GM23338 (cell line): ENCODE measurements at regions not wholly inside any gene's neighbourhood (a gene's known extent, or its start where the extent isn't known, plus 50 kb on each side); places are given as distances from the start of the nearest gene placed in this dataset.

Experiments used
- ATAC-seq: fragments of 200-7000 bp; cut with Tn5 transposase; 3 replicates; pipeline ENCODE4 v1.9.1; 2020
- DNase-seq: peaks from one replicate; pipeline ENCODE4 v3.0.0-alpha.2; 2015; ENCODE audit warnings: low spot score
- H2AFZ ChIP-seq: fragments of 200-600 bp; sonication (generic); 2 replicates; pipeline ENCODE4 v1.8.0; 2016; ENCODE audit warnings: antibody characterized with exemption, mild to moderate bottlenecking, moderate library complexity
- H3F3A ChIP-seq: fragments of 200-600 bp; sonication (generic); replicated peaks from 2 replicates; pipeline ENCODE4 v1.8.0; 2017; ENCODE audit warnings: antibody characterized with exemption, mixed run types, low read depth
- H3K27ac ChIP-seq: fragments of 200-600 bp; sonication (generic); 2 replicates; pipeline ENCODE4 v1.6.1; 2016; ENCODE audit warnings: low read depth
- H3K27me3 ChIP-seq: fragments of 200-600 bp; sonication (generic); 2 replicates; pipeline ENCODE4 v1.8.0; 2016; ENCODE audit warnings: mild to moderate bottlenecking, mixed run types, moderate library complexity; ENCODE audit not compliant: insufficient read depth
- H3K36me3 ChIP-seq: fragments of 200-600 bp; sonication (generic); 2 replicates; pipeline ENCODE4 v1.8.0; 2016; ENCODE audit warnings: mild to moderate bottlenecking; ENCODE audit not compliant: insufficient read depth
- H3K4me1 ChIP-seq: fragments of 200-600 bp; sonication (generic); 2 replicates; pipeline ENCODE4 v1.8.0; 2016; ENCODE audit warnings: mild to moderate bottlenecking, moderate library complexity; ENCODE audit not compliant: insufficient read depth
- H3K4me2 ChIP-seq: fragments of 200-600 bp; sonication (generic); 2 replicates; pipeline ENCODE4 v1.7.1; 2017; ENCODE audit warnings: mixed run types
- H3K4me3 ChIP-seq: fragments of 200-600 bp; sonication (generic); 2 replicates; pipeline ENCODE4 v1.6.1; 2016; ENCODE audit warnings: mixed run types
- H3K79me2 ChIP-seq: fragments of 200-600 bp; sonication (generic); replicated peaks from 2 replicates; pipeline ENCODE4 v1.8.0; 2017; ENCODE audit warnings: mild to moderate bottlenecking; ENCODE audit not compliant: insufficient read depth
- H3K9me2 ChIP-seq: fragments of 200-600 bp; sonication (generic); 2 replicates; pipeline ENCODE4 v1.8.0; 2017; ENCODE audit not compliant: insufficient read depth
- H4K20me1 ChIP-seq: fragments of 200-600 bp; sonication (generic); replicated peaks from 2 replicates; pipeline ENCODE4 v1.8.0; 2017; ENCODE audit warnings: mild to moderate bottlenecking; ENCODE audit not compliant: insufficient read depth
- H3K27ac Mint-ChIP-seq: 2 replicates; pipeline ENCODE4 v1.8.0; 2020; ENCODE audit warnings: inconsistent platforms, mild to moderate bottlenecking, moderate library complexity, mixed read lengths
- H3K27me3 Mint-ChIP-seq: 3 replicates; pipeline ENCODE4 v1.8.0; 2022; ENCODE audit warnings: low read depth, mild to moderate bottlenecking, moderate library complexity, mixed read lengths, inconsistent platforms; ENCODE audit not compliant: insufficient read depth, poor library complexity
- H3K36me3 Mint-ChIP-seq: 3 replicates; pipeline ENCODE4 v1.8.0; 2021; ENCODE audit warnings: low read depth, mild to moderate bottlenecking, inconsistent platforms, moderate library complexity, mixed read lengths
- H3K4me1 Mint-ChIP-seq: 3 replicates; pipeline ENCODE4 v1.8.0; 2020; ENCODE audit warnings: mild to moderate bottlenecking, inconsistent platforms, mixed read lengths
- H3K4me3 Mint-ChIP-seq: 3 replicates; pipeline ENCODE4 v1.8.0; 2021; ENCODE audit warnings: moderate library complexity, mild to moderate bottlenecking, inconsistent platforms, mixed read lengths
- H3K9me3 Mint-ChIP-seq: 3 replicates; pipeline ENCODE4 v1.8.0; 2020; ENCODE audit warnings: moderate library complexity, mild to moderate bottlenecking, inconsistent platforms, mixed read lengths
- CTCF ChIP-seq, 2 experiments: fragments of 200-600 bp in 1 of 2; sonication (generic) in 1 of 2; conservative IDR thresholded peaks; 2 replicates each; pipeline versions ENCODE4 v1.5.1 to v1.6.1; 2016 to 2017; ENCODE audit warnings: antibody characterized with exemption in 2 of 2, low read depth in 2 of 2, mild to moderate bottlenecking in 2 of 2, moderate library complexity in 1 of 2
- EZH2 ChIP-seq: fragments of 200-600 bp; sonication (generic); IDR thresholded peaks from one replicate; pipeline ENCODE4 v1.8.0; 2017; ENCODE audit warnings: antibody characterized with exemption, mild to moderate bottlenecking, low read depth; ENCODE audit not compliant: unreplicated experiment
- EZH2phosphoT487 ChIP-seq: fragments of 200-600 bp; sonication (generic); IDR thresholded peaks from one replicate; pipeline ENCODE4 v1.8.1; 2018; ENCODE audit warnings: antibody characterized with exemption; ENCODE audit not compliant: unreplicated experiment
- NANOG ChIP-seq: IDR thresholded peaks from 2 replicates; pipeline ENCODE4 v1.6.1; 2016; ENCODE audit warnings: antibody characterized with exemption, borderline replicate concordance
- REST ChIP-seq: IDR thresholded peaks from one replicate; pipeline ENCODE4 v1.6.1; 2018; ENCODE audit warnings: antibody characterized with exemption; ENCODE audit not compliant: unreplicated experiment
- TF ChIP-seq, protein P1 (sequence below): fragments of 250-450 bp; sonication (Bioruptor Pico); IDR thresholded peaks from 2 replicates; pipeline ENCODE4 v1.5.0; 2020; ENCODE audit warnings: mild to moderate bottlenecking, moderate library complexity

GRCh38 chr12:13769273-13769672, 212.1 kb downstream of the GRIN2B start (continued):
- TF ChIP-seq EZH2phosphoT487 (no peak), CTCF (conservative IDR thresholded peaks at IDR 0.05; ENCODE audit: low read depth in 2 of 2) (no peak), REST (no peak)

DNA sequence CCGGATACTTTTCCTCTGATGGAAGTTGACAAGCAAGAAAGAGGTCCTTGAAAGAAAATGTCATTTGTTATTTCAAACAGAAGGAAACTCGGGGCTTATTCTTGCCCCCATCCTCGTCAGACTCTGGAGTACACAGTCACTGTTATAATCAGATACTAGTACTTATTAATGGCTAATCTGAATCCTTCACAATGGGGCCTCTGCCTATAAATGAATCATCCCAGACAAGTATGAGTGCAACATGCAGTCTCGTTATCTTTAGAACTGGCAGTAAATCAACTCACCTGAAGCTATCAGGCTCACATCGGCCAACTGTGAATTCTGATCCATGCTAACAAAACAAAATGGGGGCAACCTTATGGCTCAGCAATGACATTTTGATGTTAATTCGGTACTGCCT, 216.7 kb downstream of the GRIN2B start:
- no peak overlapping the region for H3K4me3 ChIP-seq
- H3K27me3 ChIP-seq: no peaks in the 10 kb centered on the region
- no peaks in the 10 kb centered on the region for H3K36me3 ChIP-seq
- no peak overlapping the region for H3K4me2 ChIP-seq
- Mint-ChIP-seq H3K4me1 (no peaks in the 10 kb centered on the region; the same call in 2 of the 3 replicates), H3K27ac (no peak overlapping the region), H3K9me3 (no peaks in the 10 kb centered on the region), H3K4me3 (no peak overlapping the region), H3K36me3 (no peaks in the 10 kb centered on the region), H3K27me3 (no peaks in the 10 kb centered on the region)
- H3K27ac ChIP-seq: no peak overlapping the region
- H3F3A ChIP-seq: no peaks in the 10 kb centered on the region
- H3K79me2 ChIP-seq: no peaks in the 10 kb centered on the region
- H4K20me1 ChIP-seq: no peaks in the 10 kb centered on the region
- no peak overlapping the region for H2AFZ ChIP-seq
- no peaks in the 10 kb centered on the region for H3K4me1 ChIP-seq
- DNase-seq: no peak
- ATAC-seq: no peak
- peaks cover 5% of the 10 kb centered on the region for H3K9me2 ChIP-seq
- TF ChIP-seq EZH2: no peak

DNA sequence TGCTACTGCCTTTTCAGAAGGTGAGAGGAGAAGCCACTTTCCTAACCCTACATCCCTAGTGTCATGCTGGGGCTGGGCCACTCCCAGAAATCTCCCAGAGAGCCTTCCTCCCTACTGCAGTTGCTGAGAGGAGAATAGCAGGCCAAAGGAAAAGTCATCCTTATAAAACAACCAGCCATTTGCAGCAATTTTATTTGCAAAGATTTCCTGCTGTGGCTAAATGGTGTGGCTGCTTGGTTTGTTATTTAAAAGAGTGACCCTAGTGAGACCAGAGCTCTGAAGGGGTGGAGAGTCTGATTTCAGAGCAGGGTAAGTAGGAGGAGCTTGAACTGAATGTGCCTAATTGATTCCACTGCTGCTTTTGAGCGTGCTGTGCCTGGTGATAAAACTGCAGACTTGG, 232.0 kb downstream of the GRIN2B start:
- H3K36me3 ChIP-seq: no peaks in the 10 kb centered on the region
- DNase-seq: peak; percentile 85
- peaks cover 37% of the 10 kb centered on the region for H3K27me3 ChIP-seq
- no peaks in the 10 kb centered on the region for H3K9me3 Mint-ChIP-seq
- H3K27ac Mint-ChIP-seq: peak overlapping the region; percentile 4; the same call in 1 of the 2 replicates
- H2AFZ ChIP-seq: no peak overlapping the region
- peak overlapping the region; percentile 59 for H3K4me3 Mint-ChIP-seq
- no peaks in the 10 kb centered on the region for H3K9me2 ChIP-seq
- no peak overlapping the region for H3K27ac ChIP-seq
- H3K4me2 ChIP-seq: peak overlapping the region; percentile 66
- H3K4me3 ChIP-seq: peak overlapping the region; percentile 18; the same call in 1 of the 2 replicates
- ATAC-seq: peak; percentile 94
- H3K4me1 Mint-ChIP-seq: peaks cover 66% of the 10 kb centered on the region
- peaks cover 58% of the 10 kb centered on the region for H3K4me1 ChIP-seq
- TF ChIP-seq EZH2 (no peak), NANOG (peak; percentile 86), EZH2phosphoT487 (no peak)
- TF ChIP-seq, protein P1, sequence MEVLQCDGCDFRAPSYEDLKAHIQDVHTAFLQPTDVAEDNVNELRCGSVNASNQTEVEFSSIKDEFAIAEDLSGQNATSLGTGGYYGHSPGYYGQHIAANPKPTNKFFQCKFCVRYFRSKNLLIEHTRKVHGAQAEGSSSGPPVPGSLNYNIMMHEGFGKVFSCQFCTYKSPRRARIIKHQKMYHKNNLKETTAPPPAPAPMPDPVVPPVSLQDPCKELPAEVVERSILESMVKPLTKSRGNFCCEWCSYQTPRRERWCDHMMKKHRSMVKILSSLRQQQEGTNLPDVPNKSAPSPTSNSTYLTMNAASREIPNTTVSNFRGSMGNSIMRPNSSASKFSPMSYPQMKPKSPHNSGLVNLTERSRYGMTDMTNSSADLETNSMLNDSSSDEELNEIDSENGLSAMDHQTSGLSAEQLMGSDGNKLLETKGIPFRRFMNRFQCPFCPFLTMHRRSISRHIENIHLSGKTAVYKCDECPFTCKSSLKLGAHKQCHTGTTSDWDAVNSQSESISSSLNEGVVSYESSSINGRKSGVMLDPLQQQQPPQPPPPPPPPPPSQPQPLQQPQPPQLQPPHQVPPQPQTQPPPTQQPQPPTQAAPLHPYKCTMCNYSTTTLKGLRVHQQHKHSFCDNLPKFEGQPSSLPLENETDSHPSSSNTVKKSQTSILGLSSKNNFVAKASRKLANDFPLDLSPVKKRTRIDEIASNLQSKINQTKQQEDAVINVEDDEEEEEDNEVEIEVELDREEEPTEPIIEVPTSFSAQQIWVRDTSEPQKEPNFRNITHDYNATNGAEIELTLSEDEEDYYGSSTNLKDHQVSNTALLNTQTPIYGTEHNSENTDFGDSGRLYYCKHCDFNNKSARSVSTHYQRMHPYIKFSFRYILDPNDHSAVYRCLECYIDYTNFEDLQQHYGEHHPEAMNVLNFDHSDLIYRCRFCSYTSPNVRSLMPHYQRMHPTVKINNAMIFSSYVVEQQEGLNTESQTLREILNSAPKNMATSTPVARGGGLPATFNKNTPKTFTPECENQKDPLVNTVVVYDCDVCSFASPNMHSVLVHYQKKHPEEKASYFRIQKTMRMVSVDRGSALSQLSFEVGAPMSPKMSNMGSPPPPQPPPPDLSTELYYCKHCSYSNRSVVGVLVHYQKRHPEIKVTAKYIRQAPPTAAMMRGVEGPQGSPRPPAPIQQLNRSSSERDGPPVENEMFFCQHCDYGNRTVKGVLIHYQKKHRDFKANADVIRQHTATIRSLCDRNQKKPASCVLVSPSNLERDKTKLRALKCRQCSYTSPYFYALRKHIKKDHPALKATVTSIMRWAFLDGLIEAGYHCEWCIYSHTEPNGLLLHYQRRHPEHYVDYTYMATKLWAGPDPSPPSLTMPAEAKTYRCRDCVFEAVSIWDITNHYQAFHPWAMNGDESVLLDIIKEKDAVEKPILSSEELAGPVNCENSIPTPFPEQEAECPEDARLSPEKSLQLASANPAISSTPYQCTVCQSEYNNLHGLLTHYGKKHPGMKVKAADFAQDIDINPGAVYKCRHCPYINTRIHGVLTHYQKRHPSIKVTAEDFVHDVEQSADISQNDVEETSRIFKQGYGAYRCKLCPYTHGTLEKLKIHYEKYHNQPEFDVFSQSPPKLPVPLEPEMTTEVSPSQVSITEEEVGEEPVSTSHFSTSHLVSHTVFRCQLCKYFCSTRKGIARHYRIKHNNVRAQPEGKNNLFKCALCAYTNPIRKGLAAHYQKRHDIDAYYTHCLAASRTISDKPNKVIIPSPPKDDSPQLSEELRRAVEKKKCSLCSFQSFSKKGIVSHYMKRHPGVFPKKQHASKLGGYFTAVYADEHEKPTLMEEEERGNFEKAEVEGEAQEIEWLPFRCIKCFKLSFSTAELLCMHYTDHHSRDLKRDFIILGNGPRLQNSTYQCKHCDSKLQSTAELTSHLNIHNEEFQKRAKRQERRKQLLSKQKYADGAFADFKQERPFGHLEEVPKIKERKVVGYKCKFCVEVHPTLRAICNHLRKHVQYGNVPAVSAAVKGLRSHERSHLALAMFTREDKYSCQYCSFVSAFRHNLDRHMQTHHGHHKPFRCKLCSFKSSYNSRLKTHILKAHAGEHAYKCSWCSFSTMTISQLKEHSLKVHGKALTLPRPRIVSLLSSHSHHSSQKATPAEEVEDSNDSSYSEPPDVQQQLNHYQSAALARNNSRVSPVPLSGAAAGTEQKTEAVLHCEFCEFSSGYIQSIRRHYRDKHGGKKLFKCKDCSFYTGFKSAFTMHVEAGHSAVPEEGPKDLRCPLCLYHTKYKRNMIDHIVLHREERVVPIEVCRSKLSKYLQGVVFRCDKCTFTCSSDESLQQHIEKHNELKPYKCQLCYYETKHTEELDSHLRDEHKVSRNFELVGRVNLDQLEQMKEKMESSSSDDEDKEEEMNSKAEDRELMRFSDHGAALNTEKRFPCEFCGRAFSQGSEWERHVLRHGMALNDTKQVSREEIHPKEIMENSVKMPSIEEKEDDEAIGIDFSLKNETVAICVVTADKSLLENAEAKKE (CRISPR knock-in tag): peak; percentile 83; the same call in 1 of the 2 replicates
- no peaks in the 10 kb centered on the region for H4K20me1 ChIP-seq
- H3K27me3 Mint-ChIP-seq: peaks cover 29% of the 10 kb centered on the region
- H3K79me2 ChIP-seq: no peaks in the 10 kb centered on the region
- H3F3A ChIP-seq: no peaks in the 10 kb centered on the region
- no peaks in the 10 kb centered on the region for H3K36me3 Mint-ChIP-seq
